Lung (tissue), 11 donors: ENCODE measurements at regions not wholly inside any gene's neighbourhood (a gene's known extent, or its start where the extent isn't known, plus 50 kb on each side); places are given as distances from the start of the nearest gene placed in this dataset.

Experiments
- ATAC-seq: fragments of 200-7000 bp; cut with Tn5 transposase; one replicate; pipeline ENCODE4 v1.9.1; 2020; ENCODE audit warnings: moderate number of reproducible peaks; ENCODE audit not compliant: insufficient read depth, low FRiP score
- DNase-seq, 3 donors: peaks; one replicate each; pipeline ENCODE4 v3.0.0-alpha.2; 2013 to 2017
- H3K27ac ChIP-seq, 2 donors: one replicate each; pipeline ENCODE4 v1.5.1; 2013; ENCODE audit warnings: mild to moderate bottlenecking in 2 of 2, moderate library complexity in 2 of 2, control low read depth in 1 of 2, inconsistent platforms in 1 of 2, low read depth in 1 of 2, low read length in 1 of 2
- H3K27me3 ChIP-seq, 3 donors: one replicate each; pipeline ENCODE4 v1.5.1; 2013; ENCODE audit warnings: low read length in 2 of 3; ENCODE audit not compliant: control insufficient read depth in 3 of 3, insufficient read depth in 3 of 3
- H3K36me3 ChIP-seq, 4 donors: one replicate each; pipeline ENCODE4 v1.5.1; 2013; ENCODE audit warnings: low read length in 4 of 4, mild to moderate bottlenecking in 1 of 4, moderate library complexity in 1 of 4; ENCODE audit not compliant: control insufficient read depth in 4 of 4, insufficient read depth in 4 of 4
- H3K4me1 ChIP-seq, 5 donors: one replicate each; pipeline ENCODE4 v1.5.1; 2013; ENCODE audit warnings: low read length in 5 of 5, mild to moderate bottlenecking in 2 of 5, moderate library complexity in 1 of 5; ENCODE audit not compliant: control insufficient read depth in 5 of 5, insufficient read depth in 5 of 5
- H3K4me3 ChIP-seq: one replicate; pipeline ENCODE4 v1.5.1; 2013; ENCODE audit warnings: mild to moderate bottlenecking, control low read depth, moderate library complexity
- H3K9ac ChIP-seq, 2 donors: one replicate each; pipeline ENCODE4 v1.5.1; 2013; ENCODE audit warnings: low read length in 2 of 2, control low read depth in 1 of 2; ENCODE audit not compliant: insufficient read depth in 1 of 2
- H3K9me3 ChIP-seq, 4 donors: one replicate each; pipeline ENCODE4 v1.5.1; 2013; ENCODE audit warnings: low read length in 3 of 4, mild to moderate bottlenecking in 1 of 4, moderate library complexity in 1 of 4; ENCODE audit not compliant: control insufficient read depth in 4 of 4, insufficient read depth in 3 of 4
- WGBS, 2 donors: extraction: QIAGEN DNeasy Blood & Tissue Kit; methylation state at CpG; one replicate each; pipeline ENCODE4 v1.1.7; 2013; 5-methylcytosine and 5-hydroxymethylcytosine counted together
- TF ChIP-seq, protein P1 (sequence below): IDR thresholded peaks from 2 replicates; pipeline ENCODE4 v1.5.1; 2012; ENCODE audit warnings: mild to moderate bottlenecking; ENCODE audit errors: control extremely low read depth, extremely low read depth
- donor health status: control.
- donor health status: control.
- donor health status: Bipolar disorder and iron deficiency.
- donor health status: healthy.
- donor health status: DM: yes; HTN: yes; CAD: no.

DNA sequence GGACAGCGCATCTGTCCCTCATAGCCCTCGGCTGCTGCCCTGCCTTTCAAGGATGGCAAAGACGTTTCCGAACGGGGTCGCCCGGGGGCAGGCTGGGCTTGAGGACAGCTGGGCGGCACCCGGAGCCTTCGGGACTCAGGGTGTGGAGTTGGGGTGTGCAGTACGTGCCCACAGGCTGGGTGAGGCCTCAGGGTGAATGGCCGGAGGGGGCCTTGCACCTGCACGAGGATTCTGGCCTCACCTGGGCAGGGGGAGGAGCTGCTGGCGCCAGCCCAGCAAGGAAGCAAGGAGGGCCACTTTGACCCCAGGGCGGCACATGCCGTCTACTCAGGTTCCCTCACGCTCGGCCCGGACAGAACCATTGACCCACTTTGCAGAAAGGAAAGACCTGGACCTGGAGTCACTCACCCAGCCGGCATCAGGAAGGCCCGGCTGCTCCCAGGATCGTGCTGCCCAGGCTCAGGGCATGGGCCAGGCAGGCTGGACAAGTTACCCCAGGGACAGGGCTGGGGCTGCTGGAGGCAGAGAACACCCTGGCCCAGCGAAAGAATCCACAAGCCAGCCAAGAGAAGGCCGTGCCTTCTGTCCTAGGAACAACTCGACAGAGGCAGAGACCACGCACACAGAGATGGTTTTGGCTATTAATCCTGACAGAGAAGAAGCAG lies 65.1 kb upstream of the TTC34 start:
- Histone ChIP-seq H3K9ac (no peak overlapping the region), H3K9me3 (peaks cover 0 to 18% (median 5%) of the 10 kb centered on the region in 4 donors), H3K36me3 (peaks cover 0 to 5% (median 0%) of the 10 kb centered on the region in 4 donors), H3K27ac (no peak overlapping the region), H3K4me3 (no peak overlapping the region), H3K27me3 (peaks cover 0 to 4% (median 3%) of the 10 kb centered on the region in 3 donors), H3K4me1 (peaks cover 0 to 5% (median 0%) of the 10 kb centered on the region in 5 donors)
- 55 to 71% methylated on average over 24 to 26 of the region's 26 CpGs for WGBS, 2 donors
- no peak for ATAC-seq
- no peak for DNase-seq
- TF ChIP-seq, protein P1, sequence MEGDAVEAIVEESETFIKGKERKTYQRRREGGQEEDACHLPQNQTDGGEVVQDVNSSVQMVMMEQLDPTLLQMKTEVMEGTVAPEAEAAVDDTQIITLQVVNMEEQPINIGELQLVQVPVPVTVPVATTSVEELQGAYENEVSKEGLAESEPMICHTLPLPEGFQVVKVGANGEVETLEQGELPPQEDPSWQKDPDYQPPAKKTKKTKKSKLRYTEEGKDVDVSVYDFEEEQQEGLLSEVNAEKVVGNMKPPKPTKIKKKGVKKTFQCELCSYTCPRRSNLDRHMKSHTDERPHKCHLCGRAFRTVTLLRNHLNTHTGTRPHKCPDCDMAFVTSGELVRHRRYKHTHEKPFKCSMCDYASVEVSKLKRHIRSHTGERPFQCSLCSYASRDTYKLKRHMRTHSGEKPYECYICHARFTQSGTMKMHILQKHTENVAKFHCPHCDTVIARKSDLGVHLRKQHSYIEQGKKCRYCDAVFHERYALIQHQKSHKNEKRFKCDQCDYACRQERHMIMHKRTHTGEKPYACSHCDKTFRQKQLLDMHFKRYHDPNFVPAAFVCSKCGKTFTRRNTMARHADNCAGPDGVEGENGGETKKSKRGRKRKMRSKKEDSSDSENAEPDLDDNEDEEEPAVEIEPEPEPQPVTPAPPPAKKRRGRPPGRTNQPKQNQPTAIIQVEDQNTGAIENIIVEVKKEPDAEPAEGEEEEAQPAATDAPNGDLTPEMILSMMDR, result no peak

DNA sequence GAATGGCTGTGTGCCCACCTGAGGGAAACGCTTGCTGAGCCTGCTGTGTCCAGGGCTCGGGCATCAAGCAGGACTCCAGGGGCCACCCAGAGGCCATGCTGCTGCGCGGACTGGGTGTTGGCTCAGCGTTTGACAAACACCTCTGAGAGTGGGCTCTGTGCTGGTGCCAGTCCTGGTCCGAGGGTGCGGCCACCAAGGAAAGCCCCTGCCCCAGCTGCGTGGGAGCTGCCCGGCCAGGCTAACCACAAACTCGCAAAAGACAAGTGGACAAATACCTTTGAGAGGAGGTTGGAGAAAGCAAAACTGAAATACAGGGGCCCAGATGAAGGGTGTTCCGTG lies 65.6 kb upstream of the TTC34 start:
- 65 to 73% methylated on average over 11 of the region's 11 CpGs for WGBS, 2 donors
- TF ChIP-seq, protein P1, result no peak
- H3K27me3 ChIP-seq, result peaks cover 0 to 4% (median 3%) of the 10 kb centered on the region in 3 donors
- ATAC-seq (no peak), DNase-seq (no peak)
- H3K9ac ChIP-seq, result no peak overlapping the region
- peaks cover 0 to 23% (median 5%) of the 10 kb centered on the region in 4 donors for H3K9me3 ChIP-seq
- no peak overlapping the region for H3K27ac ChIP-seq
- H3K4me1 ChIP-seq, result peaks cover 0 to 5% (median 0%) of the 10 kb centered on the region in 5 donors
- peaks cover 0 to 5% (median 0%) of the 10 kb centered on the region in 4 donors for H3K36me3 ChIP-seq
- no peak overlapping the region for H3K4me3 ChIP-seq

DNA sequence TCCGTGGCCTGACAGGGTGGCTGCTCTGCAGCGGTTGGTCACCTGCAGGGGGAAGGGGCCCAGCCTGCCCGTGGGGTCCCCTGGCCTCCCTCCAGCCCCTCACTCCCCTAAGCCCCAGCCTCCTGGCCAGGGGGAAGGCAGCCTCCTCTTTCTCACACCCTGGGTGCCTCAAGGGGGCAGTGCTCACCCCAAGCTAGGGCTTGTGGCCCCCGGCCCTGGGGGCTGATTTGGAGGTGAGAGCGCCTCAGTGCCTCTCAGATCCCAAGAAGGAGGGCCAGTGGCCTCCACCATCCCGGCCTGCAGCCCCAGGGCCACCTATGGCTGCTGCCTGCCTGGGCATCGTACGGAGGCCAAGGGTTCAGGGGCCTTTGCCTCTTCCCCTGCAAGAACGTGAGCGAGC lies 66.4 kb upstream of the TTC34 start:
- ATAC-seq, result no peak
- DNase-seq, result no peak
- WGBS, 2 donors, result 58 to 65% methylated on average over 8 to 10 of the region's 10 CpGs
- peaks cover 0 to 4% (median 3%) of the 10 kb centered on the region in 3 donors for H3K27me3 ChIP-seq
- peaks cover 0 to 26% (median 5%) of the 10 kb centered on the region in 4 donors for H3K9me3 ChIP-seq
- TF ChIP-seq, protein P1, result no peak
- peaks cover 0 to 5% (median 0%) of the 10 kb centered on the region in 4 donors for H3K36me3 ChIP-seq
- no peak overlapping the region for H3K9ac ChIP-seq
- H3K4me1 ChIP-seq, result peaks cover 0 to 5% (median 0%) of the 10 kb centered on the region in 5 donors
- no peak overlapping the region for H3K4me3 ChIP-seq
- no peak overlapping the region for H3K27ac ChIP-seq
